ENCODE measurements at regions not wholly inside any gene's neighbourhood (a gene's known extent, or its start where the extent isn't known, plus 50 kb on each side); places are given as distances from the start of the nearest gene placed in this dataset.

DNA sequence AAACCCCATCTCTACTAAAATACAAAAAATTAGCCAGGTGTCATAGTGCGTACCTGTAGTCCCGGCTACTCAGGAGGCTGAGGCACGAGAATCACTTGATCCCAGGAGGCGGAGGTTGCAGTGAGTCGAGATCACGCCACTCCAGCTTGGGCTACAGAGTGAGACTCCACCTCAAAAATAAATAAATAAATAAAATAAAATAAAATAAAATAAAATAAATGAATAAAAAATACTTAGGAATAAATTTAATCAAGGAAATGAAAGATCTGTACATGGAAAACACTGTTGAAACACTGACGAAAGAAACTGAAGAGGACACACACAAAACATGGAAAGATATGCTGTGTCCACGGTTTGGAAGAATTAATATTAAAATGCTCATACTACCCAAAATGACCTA, 56.5 kb upstream of the ASPRV1 start:
- H3K36me3 ChIP-seq (replicated peaks in 1 of 2; ENCODE audit: control extremely low read depth in 1 of 2, control insufficient read depth in 1 of 2, extremely low read depth in 1 of 2, insufficient read depth in 2 of 2, low read length in 1 of 2): peaks cover 0 to 1% of the 10 kb centered on the region in 2 experiments
- no peak overlapping the region for H3K4me2 ChIP-seq (replicated peaks; ENCODE audit: low read depth, low read length, poor library complexity, severe bottlenecking)
- ChIA-PET CTCF (no interaction called here), POLR2A (no interaction called here)
- no peaks in the 10 kb centered on the region for H3K9me3 Mint-ChIP-seq (ENCODE audit: insufficient read depth)
- H3K27me3 ChIP-seq (replicated peaks in 1 of 4; ENCODE audit: control extremely low read depth in 1 of 4, control insufficient read depth in 3 of 4, insufficient read depth in 4 of 4, low read length in 3 of 4): no peaks in the 10 kb centered on the region
- H3K4me1 Mint-ChIP-seq: no peaks in the 10 kb centered on the region
- DNase-seq (no peak), ATAC-seq (ENCODE audit: low read depth) (no peak)
- H3K27ac Mint-ChIP-seq: no peak overlapping the region
- H3K4me1 ChIP-seq (ENCODE audit: control insufficient read depth in 2 of 2, insufficient read depth in 2 of 2, low read length in 2 of 2): no peaks in the 10 kb centered on the region
- H3K9me3 ChIP-seq (ENCODE audit: control extremely low read depth in 1 of 3, control insufficient read depth in 2 of 3, insufficient read depth in 1 of 3, low read length in 2 of 3): peaks cover 0 to 4% (median 3%) of the 10 kb centered on the region in 3 donors
- no peaks in the 10 kb centered on the region for H3K27me3 Mint-ChIP-seq
- TF ChIP-seq, protein P1, sequence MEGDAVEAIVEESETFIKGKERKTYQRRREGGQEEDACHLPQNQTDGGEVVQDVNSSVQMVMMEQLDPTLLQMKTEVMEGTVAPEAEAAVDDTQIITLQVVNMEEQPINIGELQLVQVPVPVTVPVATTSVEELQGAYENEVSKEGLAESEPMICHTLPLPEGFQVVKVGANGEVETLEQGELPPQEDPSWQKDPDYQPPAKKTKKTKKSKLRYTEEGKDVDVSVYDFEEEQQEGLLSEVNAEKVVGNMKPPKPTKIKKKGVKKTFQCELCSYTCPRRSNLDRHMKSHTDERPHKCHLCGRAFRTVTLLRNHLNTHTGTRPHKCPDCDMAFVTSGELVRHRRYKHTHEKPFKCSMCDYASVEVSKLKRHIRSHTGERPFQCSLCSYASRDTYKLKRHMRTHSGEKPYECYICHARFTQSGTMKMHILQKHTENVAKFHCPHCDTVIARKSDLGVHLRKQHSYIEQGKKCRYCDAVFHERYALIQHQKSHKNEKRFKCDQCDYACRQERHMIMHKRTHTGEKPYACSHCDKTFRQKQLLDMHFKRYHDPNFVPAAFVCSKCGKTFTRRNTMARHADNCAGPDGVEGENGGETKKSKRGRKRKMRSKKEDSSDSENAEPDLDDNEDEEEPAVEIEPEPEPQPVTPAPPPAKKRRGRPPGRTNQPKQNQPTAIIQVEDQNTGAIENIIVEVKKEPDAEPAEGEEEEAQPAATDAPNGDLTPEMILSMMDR (IDR thresholded peaks at IDR 0.05): no peak
- no peak for TF ChIP-seq EZH2 (IDR thresholded peaks at IDR 0.05; ENCODE audit: borderline replicate concordance, insufficient read depth, low read depth, low read length, poor library complexity, severe bottlenecking)
- no peak overlapping the region for H3K4me3 Mint-ChIP-seq
- H3K9ac ChIP-seq (ENCODE audit: low read length): no peak overlapping the region
- WGBS (ENCODE audit: insufficient coverage): 100% methylated on average over 2 of the region's 8 CpGs
- no peak overlapping the region for H3K27ac ChIP-seq (ENCODE audit: low read length in 2 of 2)
- no peaks in the 10 kb centered on the region for H4K20me1 ChIP-seq (ENCODE audit: control insufficient read depth, insufficient read depth, low read length, poor library complexity, severe bottlenecking)
- no peaks in the 10 kb centered on the region for H3K79me2 ChIP-seq (ENCODE audit: control insufficient read depth, insufficient read depth, low read length)
- intact Hi-C loops (cut with micrococcal nuclease): no loop called here
- peak overlapping the region in 1 of 5 experiments; percentile 61 for H3K4me3 ChIP-seq (ENCODE audit: control extremely low read depth in 1 of 5, extremely low read depth in 1 of 5, insufficient read depth in 1 of 5, low read depth in 2 of 5, low read length in 4 of 5)
- H2AFZ ChIP-seq (ENCODE audit: insufficient read depth, low read depth, low read length, poor library complexity, severe bottlenecking): no peak overlapping the region

DNA sequence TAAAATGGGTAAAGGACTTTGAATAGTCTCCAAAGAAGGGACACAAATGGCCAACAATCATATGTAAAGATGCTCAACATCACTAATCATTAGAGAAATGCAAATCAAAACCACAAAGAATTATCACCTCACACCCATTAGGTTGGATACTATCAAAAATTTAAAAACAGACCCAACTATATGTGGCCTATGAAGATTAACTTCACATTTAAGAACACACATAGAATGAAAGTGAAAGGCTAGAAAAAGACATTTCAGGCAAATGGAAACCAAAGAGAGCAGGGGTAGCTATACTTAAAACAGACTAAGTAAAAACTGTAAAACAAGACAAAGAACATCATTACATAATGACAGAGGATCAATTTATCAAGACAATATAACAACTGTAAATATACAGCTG, 53.5 kb upstream of the ASPRV1 start:
- Histone ChIP-seq H4K20me1 (ENCODE audit: control insufficient read depth, insufficient read depth, low read length, poor library complexity, severe bottlenecking) (no peaks in the 10 kb centered on the region), H3K36me3 (replicated peaks in 1 of 2; ENCODE audit: control extremely low read depth in 1 of 2, control insufficient read depth in 1 of 2, extremely low read depth in 1 of 2, insufficient read depth in 2 of 2, low read length in 1 of 2) (peaks cover 0 to 1% of the 10 kb centered on the region in 2 experiments), H3K4me3 (ENCODE audit: control extremely low read depth in 1 of 5, extremely low read depth in 1 of 5, insufficient read depth in 1 of 5, low read depth in 2 of 5, low read length in 4 of 5) (peak overlapping the region in 1 of 5 experiments; percentile 44), H3K27me3 (replicated peaks in 1 of 4; ENCODE audit: control extremely low read depth in 1 of 4, control insufficient read depth in 3 of 4, insufficient read depth in 4 of 4, low read length in 3 of 4) (no peaks in the 10 kb centered on the region), H2AFZ (ENCODE audit: insufficient read depth, low read depth, low read length, poor library complexity, severe bottlenecking) (no peak overlapping the region), H3K9me3 (ENCODE audit: control extremely low read depth in 1 of 3, control insufficient read depth in 2 of 3, insufficient read depth in 1 of 3, low read length in 2 of 3) (peaks cover 0 to 4% (median 3%) of the 10 kb centered on the region in 3 donors), H3K9ac (ENCODE audit: low read length) (no peak overlapping the region), H3K4me1 (ENCODE audit: control insufficient read depth in 2 of 2, insufficient read depth in 2 of 2, low read length in 2 of 2) (peaks cover 0 to 6% of the 10 kb centered on the region in 2 donors), H3K79me2 (ENCODE audit: control insufficient read depth, insufficient read depth, low read length) (no peaks in the 10 kb centered on the region), H3K4me2 (replicated peaks; ENCODE audit: low read depth, low read length, poor library complexity, severe bottlenecking) (no peak overlapping the region), H3K27ac (ENCODE audit: low read length in 2 of 2) (no peak overlapping the region)
- POLR2A ChIA-PET: no interaction called here
- Mint-ChIP-seq H3K27ac (no peak overlapping the region), H3K27me3 (no peaks in the 10 kb centered on the region), H3K4me3 (no peak overlapping the region), H3K4me1 (peaks cover 9% of the 10 kb centered on the region), H3K9me3 (ENCODE audit: insufficient read depth) (no peaks in the 10 kb centered on the region)
- TF ChIP-seq EZH2 (IDR thresholded peaks at IDR 0.05; ENCODE audit: borderline replicate concordance, insufficient read depth, low read depth, low read length, poor library complexity, severe bottlenecking): no peak
- TF ChIP-seq, protein P1 (IDR thresholded peaks at IDR 0.05): no peak
- intact Hi-C loops (cut with micrococcal nuclease): no loop called here
- CTCF ChIA-PET: no interaction called here
- ATAC-seq (ENCODE audit: low read depth) (no peak), DNase-seq (no peak)

All from B cell (primary cell).